Endodermal cell (in vitro differentiated cells): ENCODE measurements at regions not wholly inside any gene's neighbourhood (a gene's known extent, or its start where the extent isn't known, plus 50 kb on each side); places are given as distances from the start of the nearest gene placed in this dataset.
A peak's percentile ranks its signal among the peaks of the same experiment; 100 is the strongest.

Source experiments
- DNase-seq: peaks from one replicate; pipeline ENCODE4 v3.0.0-alpha.2; 2017
- H3K27ac ChIP-seq: 2 replicates; pipeline ENCODE4 v1.5.1; 2013; ENCODE audit warnings: mild to moderate bottlenecking, low read depth, low read length, moderate library complexity
- H3K27me3 ChIP-seq: 2 replicates; pipeline ENCODE4 v1.6.1; 2013; ENCODE audit warnings: mild to moderate bottlenecking, low read length, moderate library complexity; ENCODE audit not compliant: insufficient read depth, control insufficient read depth, poor library complexity, severe bottlenecking
- H3K36me3 ChIP-seq: 2 replicates; pipeline ENCODE4 v1.7.0; 2013; ENCODE audit warnings: mild to moderate bottlenecking, low read length, moderate library complexity; ENCODE audit not compliant: control insufficient read depth, insufficient read depth
- H3K4me1 ChIP-seq: one replicate; pipeline ENCODE4 v1.7.0; 2013; ENCODE audit warnings: low read length; ENCODE audit not compliant: control insufficient read depth, insufficient read depth
- H3K4me3 ChIP-seq: 2 replicates; pipeline ENCODE4 v1.5.1; 2013; ENCODE audit warnings: mild to moderate bottlenecking, low read length, moderate library complexity
- H3K9ac ChIP-seq: 2 replicates; pipeline ENCODE4 v1.6.1; 2013; ENCODE audit warnings: mild to moderate bottlenecking, low read length, moderate library complexity; ENCODE audit not compliant: poor library complexity, severe bottlenecking; ENCODE audit errors: extremely low read depth
- H3K9me3 ChIP-seq: 2 replicates; pipeline ENCODE4 v1.6.1; 2013; ENCODE audit warnings: mild to moderate bottlenecking, low read length, moderate library complexity; ENCODE audit not compliant: control insufficient read depth
- H3K27ac Mint-ChIP-seq: 2 replicates; pipeline ENCODE4 v1.8.0; 2020; ENCODE audit warnings: mixed read lengths
- H3K27me3 Mint-ChIP-seq: 2 replicates; pipeline ENCODE4 v1.8.0; 2021; ENCODE audit warnings: mild to moderate bottlenecking, mixed read lengths; ENCODE audit not compliant: insufficient read depth
- H3K36me3 Mint-ChIP-seq: 2 replicates; pipeline ENCODE4 v1.8.0; 2020; ENCODE audit warnings: low read depth, mixed read lengths
- H3K4me1 Mint-ChIP-seq: 2 replicates; pipeline ENCODE4 v1.8.0; 2020; ENCODE audit warnings: mixed read lengths
- H3K4me3 Mint-ChIP-seq: 2 replicates; pipeline ENCODE4 v1.8.0; 2020; ENCODE audit warnings: mild to moderate bottlenecking, moderate library complexity, mixed read lengths
- H3K9me3 Mint-ChIP-seq: 2 replicates; pipeline ENCODE4 v1.8.0; 2020; ENCODE audit warnings: mild to moderate bottlenecking, mixed read lengths
- WGBS, 2 experiments: methylation state at CpG; one replicate each; pipeline versions ENCODE4 v1.1.5 to v1.1.7; 2013; ENCODE audit warnings: missing lambda C conversion rate in 2 of 2, mixed read lengths in 1 of 2; ENCODE audit not compliant: insufficient coverage in 1 of 2, insufficient read length in 1 of 2; 5-methylcytosine and 5-hydroxymethylcytosine counted together
- TF ChIP-seq, protein P1 (sequence below): fragments of 200-600 bp; sonication (generic); conservative IDR thresholded peaks from 2 replicates; pipeline ENCODE4 v1.5.0; 2021; ENCODE audit warnings: antibody characterized with exemption, mild to moderate bottlenecking

DNA sequence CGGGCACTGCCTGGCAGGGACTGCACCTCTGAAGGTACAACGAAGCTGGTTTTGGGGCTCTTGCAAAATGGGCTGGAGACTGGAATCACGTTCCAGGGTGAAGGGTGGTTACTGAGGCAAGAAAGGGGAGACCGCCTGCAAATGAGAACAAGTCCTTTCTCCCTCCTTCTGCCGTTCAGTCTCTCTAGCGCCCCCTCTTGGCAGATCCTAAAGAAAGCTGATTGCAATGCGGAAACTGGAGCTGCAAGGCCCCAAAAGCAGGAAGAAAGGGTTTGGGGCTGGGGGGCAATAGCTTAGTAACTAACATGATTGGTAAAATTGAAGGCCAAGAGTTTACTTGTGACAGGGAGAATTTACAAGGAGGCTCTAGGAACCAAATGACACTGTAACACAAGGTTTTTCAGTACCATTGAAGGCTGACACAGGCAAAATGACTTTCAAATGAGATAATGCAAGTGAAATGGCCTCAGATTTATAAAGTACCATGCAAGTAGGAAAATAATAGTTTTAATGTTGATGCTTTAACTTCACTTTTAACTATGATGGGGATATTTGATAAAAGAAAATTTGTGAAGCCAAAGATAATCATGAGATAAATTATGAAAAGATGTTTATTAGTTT, 222.7 kb upstream of the HAND2 start:
- Histone ChIP-seq H3K4me3 (no peak overlapping the region), H3K9ac (no peak overlapping the region), H3K27me3 (no peaks in the 10 kb centered on the region), H3K4me1 (no peaks in the 10 kb centered on the region), H3K27ac (no peak overlapping the region), H3K36me3 (no peaks in the 10 kb centered on the region), H3K9me3 (no peaks in the 10 kb centered on the region)
- Mint-ChIP-seq H3K4me1 (peaks cover 2% of the 10 kb centered on the region), H3K27me3 (peaks cover 16% of the 10 kb centered on the region), H3K27ac (no peak overlapping the region), H3K9me3 (no peaks in the 10 kb centered on the region), H3K4me3 (no peak overlapping the region), H3K36me3 (no peaks in the 10 kb centered on the region)
- TF ChIP-seq, protein P1, sequence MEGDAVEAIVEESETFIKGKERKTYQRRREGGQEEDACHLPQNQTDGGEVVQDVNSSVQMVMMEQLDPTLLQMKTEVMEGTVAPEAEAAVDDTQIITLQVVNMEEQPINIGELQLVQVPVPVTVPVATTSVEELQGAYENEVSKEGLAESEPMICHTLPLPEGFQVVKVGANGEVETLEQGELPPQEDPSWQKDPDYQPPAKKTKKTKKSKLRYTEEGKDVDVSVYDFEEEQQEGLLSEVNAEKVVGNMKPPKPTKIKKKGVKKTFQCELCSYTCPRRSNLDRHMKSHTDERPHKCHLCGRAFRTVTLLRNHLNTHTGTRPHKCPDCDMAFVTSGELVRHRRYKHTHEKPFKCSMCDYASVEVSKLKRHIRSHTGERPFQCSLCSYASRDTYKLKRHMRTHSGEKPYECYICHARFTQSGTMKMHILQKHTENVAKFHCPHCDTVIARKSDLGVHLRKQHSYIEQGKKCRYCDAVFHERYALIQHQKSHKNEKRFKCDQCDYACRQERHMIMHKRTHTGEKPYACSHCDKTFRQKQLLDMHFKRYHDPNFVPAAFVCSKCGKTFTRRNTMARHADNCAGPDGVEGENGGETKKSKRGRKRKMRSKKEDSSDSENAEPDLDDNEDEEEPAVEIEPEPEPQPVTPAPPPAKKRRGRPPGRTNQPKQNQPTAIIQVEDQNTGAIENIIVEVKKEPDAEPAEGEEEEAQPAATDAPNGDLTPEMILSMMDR, result peak; percentile 92
- WGBS, 2 experiments, result 44 to 100% methylated on average over 1 to 7 of the region's 7 CpGs
- DNase-seq, result peak; percentile 94

DNA sequence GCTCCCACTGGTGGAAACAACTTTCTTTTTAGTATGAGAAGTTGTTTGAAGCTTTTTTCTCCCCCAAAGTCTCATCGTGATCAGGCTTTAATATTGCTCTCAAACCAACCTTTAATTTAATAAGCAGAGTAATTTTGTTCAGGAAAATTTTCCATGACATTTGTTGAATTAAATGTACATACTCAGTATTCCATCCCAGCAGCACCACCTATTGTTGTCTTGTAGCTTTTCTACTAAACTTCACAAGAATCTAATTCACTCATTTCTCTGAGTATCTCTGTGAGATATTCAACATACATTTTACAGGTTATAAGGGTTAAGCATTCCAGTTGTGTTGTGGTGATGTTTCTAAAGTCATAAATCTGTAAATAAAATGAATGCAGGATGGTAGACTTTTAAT, 218.3 kb upstream of the HAND2 start:
- no peak for DNase-seq
- Mint-ChIP-seq H3K36me3 (no peaks in the 10 kb centered on the region), H3K27me3 (peaks cover 10% of the 10 kb centered on the region), H3K4me1 (peaks cover 2% of the 10 kb centered on the region), H3K4me3 (no peak overlapping the region), H3K27ac (no peak overlapping the region), H3K9me3 (no peaks in the 10 kb centered on the region)
- Histone ChIP-seq H3K9me3 (no peaks in the 10 kb centered on the region), H3K9ac (no peak overlapping the region), H3K36me3 (no peaks in the 10 kb centered on the region), H3K4me1 (no peaks in the 10 kb centered on the region), H3K4me3 (no peak overlapping the region), H3K27me3 (no peaks in the 10 kb centered on the region), H3K27ac (no peak overlapping the region)
- TF ChIP-seq, protein P1, result peak; percentile 12
- WGBS, 2 experiments, result no CpG with 5 or more reads among the region's 1 CpG

- Histone ChIP-seq H3K36me3 (no peaks in the 10 kb centered on the region), H3K9ac (no peak overlapping the region), H3K9me3 (no peaks in the 10 kb centered on the region), H3K27me3 (no peaks in the 10 kb centered on the region), H3K4me3 (no peak overlapping the region), H3K4me1 (no peaks in the 10 kb centered on the region), H3K27ac (no peak overlapping the region)
- DNase-seq, result no peak
- 92 to 94% methylated on average over 9 of the region's 9 CpGs for WGBS, 2 experiments
- H3K9me3 Mint-ChIP-seq, result no peaks in the 10 kb centered on the region
- TF ChIP-seq, protein P1, result no peak
- H3K4me1 Mint-ChIP-seq, result peaks cover 2% of the 10 kb centered on the region
- peaks cover 10% of the 10 kb centered on the region for H3K27me3 Mint-ChIP-seq
- H3K4me3 Mint-ChIP-seq, result no peak overlapping the region
- H3K27ac Mint-ChIP-seq, result no peak overlapping the region
- no peaks in the 10 kb centered on the region for H3K36me3 Mint-ChIP-seq
Observed at GRCh38 chr4:173747537-173748257, 217.7 kb upstream of the HAND2 start.
